ENCODE measurements at regions not wholly inside any gene's neighbourhood (a gene's known extent, or its start where the extent isn't known, plus 50 kb on each side); places are given as distances from the start of the nearest gene placed in this dataset.

DNA sequence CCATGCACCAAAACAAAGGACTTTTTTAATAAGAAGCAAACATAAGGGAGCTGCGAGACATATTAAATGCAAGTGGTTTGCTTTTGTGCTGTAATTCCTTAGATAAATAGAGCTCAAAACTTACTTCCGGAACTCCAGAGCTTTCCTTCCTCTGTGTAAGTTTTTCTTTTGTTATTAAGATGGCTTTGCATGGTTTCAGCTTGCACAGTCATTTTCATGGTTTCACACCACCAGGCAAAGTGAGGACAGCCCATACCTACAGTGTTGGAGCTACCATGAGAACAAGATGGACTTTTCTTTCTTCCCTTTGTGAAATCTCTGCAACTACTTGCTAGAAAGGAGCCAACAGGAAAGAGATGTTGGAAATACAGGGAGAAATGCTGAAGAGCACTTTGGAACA, 368.0 kb downstream of the SETD4 start:
- no peaks in the 10 kb centered on the region for H3K27me3 ChIP-seq (ENCODE audit: control insufficient read depth, insufficient read depth, low read length)
- peaks cover 6% of the 10 kb centered on the region; the same call in 1 of the 2 replicates for H3K4me1 ChIP-seq (ENCODE audit: control insufficient read depth, insufficient read depth, low read length)
- H3K27ac ChIP-seq (ENCODE audit: low read depth, low read length) = no peak overlapping the region
- H3K9ac ChIP-seq (ENCODE audit: low read length) = no peak overlapping the region
- no peak overlapping the region for H3K4me3 ChIP-seq (ENCODE audit: low read depth, low read length)
- H3K36me3 ChIP-seq (ENCODE audit: control insufficient read depth, insufficient read depth, low read length) = no peaks in the 10 kb centered on the region
- H3K9me3 ChIP-seq (ENCODE audit: control insufficient read depth, insufficient read depth, low read depth, low read length) = 0 out of 2 replicates have a peak, but pooled peaks cover 4% of the 10 kb centered on the region

DNA sequence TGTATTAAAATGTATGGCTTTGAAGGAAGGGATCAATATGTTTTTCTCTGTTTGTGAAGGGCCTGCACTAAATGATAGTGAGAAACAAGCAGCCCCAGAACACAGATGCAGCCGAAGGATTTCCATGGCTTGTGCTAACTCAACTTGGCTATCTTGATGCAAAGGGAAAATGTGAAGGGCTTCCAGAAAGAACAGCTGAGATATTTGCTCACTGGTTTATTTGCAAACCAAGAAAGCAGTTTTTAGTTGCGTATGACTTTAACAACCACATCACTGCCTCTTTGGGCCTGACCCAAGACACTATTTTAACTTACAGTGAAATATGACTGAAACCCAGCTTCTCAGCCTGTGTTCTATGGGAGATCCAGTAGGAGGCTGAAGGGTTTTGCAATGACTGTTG, 369.9 kb downstream of the SETD4 start:
- H3K36me3 ChIP-seq (ENCODE audit: control insufficient read depth, insufficient read depth, low read length) = no peaks in the 10 kb centered on the region
- H3K4me1 ChIP-seq (ENCODE audit: control insufficient read depth, insufficient read depth, low read length) = peaks cover 6% of the 10 kb centered on the region; the same call in 1 of the 2 replicates
- no peaks in the 10 kb centered on the region for H3K27me3 ChIP-seq (ENCODE audit: control insufficient read depth, insufficient read depth, low read length)
- 0 out of 2 replicates have a peak, but pooled peaks cover 4% of the 10 kb centered on the region for H3K9me3 ChIP-seq (ENCODE audit: control insufficient read depth, insufficient read depth, low read depth, low read length)
- no peak overlapping the region for H3K4me3 ChIP-seq (ENCODE audit: low read depth, low read length)
- no peak overlapping the region for H3K9ac ChIP-seq (ENCODE audit: low read length)
- H3K27ac ChIP-seq (ENCODE audit: low read depth, low read length) = no peak overlapping the region

DNA sequence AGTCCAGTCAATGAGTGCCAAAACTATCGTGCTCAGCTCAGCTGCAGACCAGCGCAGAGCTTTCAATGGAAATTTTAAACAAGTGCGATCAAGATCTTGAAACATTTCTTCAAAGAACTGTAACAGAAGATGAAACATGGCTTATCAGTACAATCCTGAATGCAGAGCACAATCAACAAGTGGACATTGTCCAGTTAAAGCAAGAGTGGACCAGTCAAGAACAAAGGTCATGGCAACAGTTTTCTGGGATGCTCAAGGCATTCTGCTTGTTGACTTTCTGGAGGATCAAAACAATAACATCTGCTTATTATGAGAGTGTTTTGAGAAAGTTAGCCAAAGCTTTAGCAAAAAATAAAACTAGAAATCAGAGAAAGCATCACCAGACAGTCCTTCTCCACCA, 374.2 kb downstream of the SETD4 start:
- Histone ChIP-seq H3K4me3 (ENCODE audit: low read depth, low read length) (no peak overlapping the region), H3K9ac (ENCODE audit: low read length) (no peak overlapping the region), H3K27me3 (ENCODE audit: control insufficient read depth, insufficient read depth, low read length) (no peaks in the 10 kb centered on the region), H3K9me3 (ENCODE audit: control insufficient read depth, insufficient read depth, low read depth, low read length) (0 out of 2 replicates have a peak, but pooled peaks cover 4% of the 10 kb centered on the region), H3K4me1 (ENCODE audit: control insufficient read depth, insufficient read depth, low read length) (no peaks in the 10 kb centered on the region), H3K27ac (ENCODE audit: low read depth, low read length) (no peak overlapping the region), H3K36me3 (ENCODE audit: control insufficient read depth, insufficient read depth, low read length) (no peaks in the 10 kb centered on the region)

DNA sequence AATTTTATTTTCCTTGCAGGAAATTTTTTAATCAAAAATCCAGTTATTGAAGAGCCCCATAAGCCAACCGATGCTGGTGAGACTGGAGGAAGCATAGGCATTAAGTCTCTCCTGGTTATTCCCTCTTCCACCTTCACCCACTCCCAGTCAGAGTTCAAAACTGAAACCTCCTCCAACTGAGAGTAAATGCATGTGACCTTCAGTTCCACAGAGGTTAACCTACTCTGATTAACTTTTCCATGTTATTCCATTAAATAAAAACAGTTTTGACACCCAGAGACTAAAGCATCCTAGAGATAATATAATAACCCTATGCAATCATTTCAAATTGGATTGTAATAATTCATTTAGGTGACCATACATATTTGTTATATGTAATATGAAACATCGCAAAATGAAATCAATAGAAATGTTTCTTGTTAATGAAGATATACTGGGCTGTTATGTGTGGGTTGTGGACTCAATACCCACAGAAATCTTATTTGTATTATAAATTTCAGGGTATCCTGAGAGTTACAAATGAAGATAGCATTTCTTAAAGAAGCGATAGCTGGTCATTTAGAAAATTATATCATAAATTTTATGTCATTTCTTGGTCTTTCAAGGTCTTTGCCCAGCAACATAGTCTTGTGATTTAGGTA, 376.5 kb downstream of the SETD4 start:
- H3K4me3 ChIP-seq (ENCODE audit: low read depth, low read length) = no peak overlapping the region
- H3K9me3 ChIP-seq (ENCODE audit: control insufficient read depth, insufficient read depth, low read depth, low read length) = no peaks in the 10 kb centered on the region
- H3K36me3 ChIP-seq (ENCODE audit: control insufficient read depth, insufficient read depth, low read length) = no peaks in the 10 kb centered on the region
- H3K27ac ChIP-seq (ENCODE audit: low read depth, low read length) = no peak overlapping the region
- no peaks in the 10 kb centered on the region for H3K4me1 ChIP-seq (ENCODE audit: control insufficient read depth, insufficient read depth, low read length)
- no peak overlapping the region for H3K9ac ChIP-seq (ENCODE audit: low read length)
- no peaks in the 10 kb centered on the region for H3K27me3 ChIP-seq (ENCODE audit: control insufficient read depth, insufficient read depth, low read length)

DNA sequence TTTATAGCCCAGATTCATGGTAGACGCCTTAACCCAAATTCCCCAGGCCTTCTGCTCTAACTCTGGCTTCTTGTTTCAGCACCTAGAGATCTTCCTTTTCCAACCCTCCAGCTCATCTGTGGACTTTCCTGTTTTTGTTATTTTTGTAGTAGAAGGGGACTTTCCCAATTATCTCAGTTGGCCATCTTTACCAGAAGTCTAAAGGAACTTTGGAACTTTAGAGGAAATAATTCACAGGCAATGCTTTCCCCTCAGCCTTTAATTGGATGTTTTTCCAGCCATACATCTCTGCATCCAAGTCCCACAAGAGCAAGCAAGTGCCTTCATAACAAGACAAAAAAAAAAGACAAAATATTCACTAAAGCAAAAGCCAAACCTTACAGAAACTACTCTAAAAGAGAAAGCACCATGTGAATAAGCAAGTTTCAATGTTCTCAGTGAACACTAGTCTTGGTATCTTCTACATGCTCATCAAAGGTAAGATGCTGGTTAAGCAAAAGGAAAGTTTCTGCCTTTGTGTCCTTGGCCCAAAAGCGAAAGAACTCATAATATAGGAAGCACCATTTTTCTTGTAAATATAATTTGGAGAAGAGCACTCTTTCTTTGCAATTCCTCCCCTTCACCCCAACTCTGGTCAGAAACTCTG, 377.3 kb downstream of the SETD4 start:
- Histone ChIP-seq H3K36me3 (ENCODE audit: control insufficient read depth, insufficient read depth, low read length) (no peaks in the 10 kb centered on the region), H3K9me3 (ENCODE audit: control insufficient read depth, insufficient read depth, low read depth, low read length) (no peaks in the 10 kb centered on the region), H3K4me1 (ENCODE audit: control insufficient read depth, insufficient read depth, low read length) (no peaks in the 10 kb centered on the region), H3K27ac (ENCODE audit: low read depth, low read length) (no peak overlapping the region), H3K4me3 (ENCODE audit: low read depth, low read length) (no peak overlapping the region), H3K27me3 (ENCODE audit: control insufficient read depth, insufficient read depth, low read length) (no peaks in the 10 kb centered on the region), H3K9ac (ENCODE audit: low read length) (no peak overlapping the region)

DNA sequence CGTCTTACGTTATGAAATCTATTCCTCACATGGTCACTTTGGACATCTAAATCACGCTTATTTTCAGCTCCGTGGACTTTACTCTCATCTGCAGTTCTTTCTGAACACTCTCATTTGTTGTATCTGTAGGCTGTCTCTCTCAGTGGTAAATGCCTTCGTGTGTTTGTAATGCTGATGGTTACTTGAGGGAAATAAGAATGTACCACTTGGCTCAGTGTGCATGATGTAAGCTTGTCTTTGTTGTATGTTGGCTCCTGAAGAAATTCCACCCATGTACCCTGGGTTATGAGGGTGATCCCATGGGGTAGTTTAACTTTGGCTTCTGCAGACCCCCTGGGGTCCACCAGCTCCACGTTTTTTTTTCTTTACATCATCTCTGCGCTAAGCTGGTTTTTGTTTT, 378.4 kb downstream of the SETD4 start:
- no peak overlapping the region for H3K9ac ChIP-seq (ENCODE audit: low read length)
- H3K4me3 ChIP-seq (ENCODE audit: low read depth, low read length) = no peak overlapping the region
- no peaks in the 10 kb centered on the region for H3K27me3 ChIP-seq (ENCODE audit: control insufficient read depth, insufficient read depth, low read length)
- no peaks in the 10 kb centered on the region for H3K4me1 ChIP-seq (ENCODE audit: control insufficient read depth, insufficient read depth, low read length)
- no peaks in the 10 kb centered on the region for H3K9me3 ChIP-seq (ENCODE audit: control insufficient read depth, insufficient read depth, low read depth, low read length)
- no peaks in the 10 kb centered on the region for H3K36me3 ChIP-seq (ENCODE audit: control insufficient read depth, insufficient read depth, low read length)
- H3K27ac ChIP-seq (ENCODE audit: low read depth, low read length) = no peak overlapping the region

DNA sequence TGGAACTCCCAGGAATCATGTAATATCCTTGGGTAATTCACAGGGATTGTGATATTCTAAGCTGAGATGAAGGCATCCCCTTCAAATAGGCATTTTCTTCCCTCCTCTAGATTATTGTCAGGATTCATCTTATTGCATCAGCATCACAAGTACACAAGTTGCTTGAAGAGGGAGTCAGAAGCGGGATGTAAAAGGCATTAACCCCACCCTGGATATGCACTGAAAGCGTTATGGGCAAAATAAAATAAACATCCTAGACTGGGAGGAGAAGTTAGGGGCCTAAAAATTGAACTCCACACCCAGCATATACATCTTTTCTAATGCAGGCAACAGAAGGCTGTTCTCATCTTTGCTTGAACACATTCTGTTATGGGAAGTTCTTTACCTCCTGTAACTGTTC, 381.2 kb downstream of the SETD4 start:
- no peaks in the 10 kb centered on the region for H3K9me3 ChIP-seq (ENCODE audit: control insufficient read depth, insufficient read depth, low read depth, low read length)
- H3K4me1 ChIP-seq (ENCODE audit: control insufficient read depth, insufficient read depth, low read length) = no peaks in the 10 kb centered on the region
- H3K9ac ChIP-seq (ENCODE audit: low read length) = no peak overlapping the region
- H3K27me3 ChIP-seq (ENCODE audit: control insufficient read depth, insufficient read depth, low read length) = no peaks in the 10 kb centered on the region
- no peak overlapping the region for H3K4me3 ChIP-seq (ENCODE audit: low read depth, low read length)
- H3K27ac ChIP-seq (ENCODE audit: low read depth, low read length) = no peak overlapping the region
- H3K36me3 ChIP-seq (ENCODE audit: control insufficient read depth, insufficient read depth, low read length) = no peaks in the 10 kb centered on the region

DNA sequence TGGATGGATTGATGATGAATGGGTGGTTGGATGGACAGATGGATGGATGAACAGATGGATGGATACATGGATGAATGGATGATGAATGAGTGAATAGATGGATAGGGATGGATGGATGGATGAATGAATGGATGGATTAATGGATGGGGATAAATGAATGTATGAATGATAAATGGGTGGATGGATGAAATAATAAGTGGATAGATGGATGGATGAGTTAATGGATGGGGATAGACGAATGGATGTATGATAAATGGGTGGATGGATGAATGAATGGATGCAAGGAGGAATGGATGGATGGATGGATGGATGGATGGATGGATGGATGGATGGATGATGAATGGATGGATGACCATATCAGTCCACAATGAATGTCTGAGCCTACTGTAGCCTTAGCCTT, 381.9 kb downstream of the SETD4 start:
- no peak overlapping the region for H3K9ac ChIP-seq (ENCODE audit: low read length)
- no peak overlapping the region for H3K27ac ChIP-seq (ENCODE audit: low read depth, low read length)
- H3K4me1 ChIP-seq (ENCODE audit: control insufficient read depth, insufficient read depth, low read length) = no peaks in the 10 kb centered on the region
- no peaks in the 10 kb centered on the region for H3K27me3 ChIP-seq (ENCODE audit: control insufficient read depth, insufficient read depth, low read length)
- no peaks in the 10 kb centered on the region for H3K9me3 ChIP-seq (ENCODE audit: control insufficient read depth, insufficient read depth, low read depth, low read length)
- no peaks in the 10 kb centered on the region for H3K36me3 ChIP-seq (ENCODE audit: control insufficient read depth, insufficient read depth, low read length)
- H3K4me3 ChIP-seq (ENCODE audit: low read depth, low read length) = no peak overlapping the region

DNA sequence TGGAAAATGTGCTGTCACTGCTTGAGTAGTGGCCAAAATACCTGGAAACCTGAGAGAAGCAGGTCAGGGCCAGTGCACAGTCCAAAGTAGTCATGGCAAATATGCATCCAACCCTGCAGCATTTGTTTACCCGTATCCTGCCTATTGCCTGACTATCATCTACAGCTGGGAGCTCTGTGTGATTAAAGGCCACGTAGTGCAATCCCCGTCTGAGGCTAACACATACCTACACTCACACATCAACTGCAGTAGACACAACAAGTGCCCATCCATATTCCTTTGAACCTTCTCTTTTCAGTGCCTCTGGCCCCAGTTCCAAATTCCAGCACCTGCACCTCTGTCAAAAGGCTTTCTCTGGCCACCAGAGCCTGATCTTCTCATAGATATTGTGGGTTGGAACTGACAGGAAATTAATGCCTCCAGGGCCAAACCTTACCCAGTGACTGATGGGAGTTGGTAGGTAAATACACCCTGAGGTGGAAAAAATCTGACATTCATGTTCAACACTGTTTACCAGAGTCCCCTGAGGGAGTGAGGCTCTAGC, 383.0 kb downstream of the SETD4 start:
- Histone ChIP-seq H3K4me3 (ENCODE audit: low read depth, low read length) (no peak overlapping the region), H3K36me3 (ENCODE audit: control insufficient read depth, insufficient read depth, low read length) (no peaks in the 10 kb centered on the region), H3K4me1 (ENCODE audit: control insufficient read depth, insufficient read depth, low read length) (no peaks in the 10 kb centered on the region), H3K27ac (ENCODE audit: low read depth, low read length) (no peak overlapping the region), H3K9ac (ENCODE audit: low read length) (no peak overlapping the region), H3K27me3 (ENCODE audit: control insufficient read depth, insufficient read depth, low read length) (no peaks in the 10 kb centered on the region), H3K9me3 (ENCODE audit: control insufficient read depth, insufficient read depth, low read depth, low read length) (no peaks in the 10 kb centered on the region)

DNA sequence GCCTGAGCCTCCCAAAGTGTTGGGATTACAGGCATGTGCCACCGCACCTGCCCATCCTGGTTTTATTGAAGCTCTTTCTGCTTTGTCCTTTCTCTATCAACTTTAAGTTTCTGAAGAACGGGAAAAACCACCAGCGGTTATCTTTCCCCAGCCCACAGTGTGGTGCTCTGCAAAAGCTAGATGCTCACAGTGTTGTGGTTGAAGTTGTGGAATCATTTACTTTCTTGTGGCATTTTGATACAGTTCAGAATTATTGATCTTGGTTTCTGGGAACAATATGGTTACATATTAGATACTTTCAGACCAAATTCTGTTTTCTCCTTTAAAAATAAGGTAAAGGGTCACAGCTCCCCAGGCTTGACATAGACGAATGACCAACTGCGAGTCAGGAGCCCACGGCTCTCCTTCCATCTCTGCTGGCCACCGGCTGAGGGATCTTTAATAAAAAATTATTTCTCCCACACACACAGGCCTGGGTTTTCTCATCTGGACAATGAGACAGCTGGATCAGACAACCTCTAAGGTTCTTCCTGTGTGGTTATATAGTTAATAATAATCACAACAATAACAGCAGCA, 385.3 kb downstream of the SETD4 start:
- Histone ChIP-seq H3K27me3 (ENCODE audit: control insufficient read depth, insufficient read depth, low read length) (no peaks in the 10 kb centered on the region), H3K9ac (ENCODE audit: low read length) (no peak overlapping the region), H3K27ac (ENCODE audit: low read depth, low read length) (no peak overlapping the region), H3K4me1 (ENCODE audit: control insufficient read depth, insufficient read depth, low read length) (no peaks in the 10 kb centered on the region), H3K4me3 (ENCODE audit: low read depth, low read length) (no peak overlapping the region), H3K9me3 (ENCODE audit: control insufficient read depth, insufficient read depth, low read depth, low read length) (no peaks in the 10 kb centered on the region), H3K36me3 (ENCODE audit: control insufficient read depth, insufficient read depth, low read length) (no peaks in the 10 kb centered on the region)

DNA sequence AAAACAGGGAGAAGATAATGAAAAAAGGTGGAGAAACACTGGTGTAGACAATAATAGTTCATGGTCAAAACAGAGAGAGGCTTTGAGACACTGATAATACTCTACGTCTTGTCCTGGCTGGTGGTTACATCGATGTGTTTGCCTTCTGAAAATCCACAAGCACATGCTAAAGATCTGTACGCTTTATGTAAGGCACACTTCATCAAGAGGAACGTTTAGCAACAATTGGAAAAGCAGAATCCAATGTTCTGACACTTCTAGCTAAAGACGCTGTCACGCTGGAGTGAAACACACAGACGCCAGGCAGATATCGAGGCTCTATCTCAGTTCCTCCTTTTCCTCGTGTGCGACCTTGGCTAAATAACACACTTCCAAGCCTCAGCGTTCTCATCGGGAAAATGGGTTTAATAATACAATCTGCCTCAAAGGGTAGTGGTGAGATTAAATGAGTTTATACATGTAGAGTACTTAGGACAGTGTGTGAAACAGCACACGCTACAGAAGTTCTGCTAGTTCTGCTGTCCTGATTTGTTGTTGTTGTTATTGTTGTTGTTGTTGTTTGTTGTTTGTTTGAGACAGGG, 386.1 kb downstream of the SETD4 start:
- Histone ChIP-seq H3K36me3 (ENCODE audit: control insufficient read depth, insufficient read depth, low read length) (no peaks in the 10 kb centered on the region), H3K9ac (ENCODE audit: low read length) (no peak overlapping the region), H3K27ac (ENCODE audit: low read depth, low read length) (no peak overlapping the region), H3K4me1 (ENCODE audit: control insufficient read depth, insufficient read depth, low read length) (no peaks in the 10 kb centered on the region), H3K9me3 (ENCODE audit: control insufficient read depth, insufficient read depth, low read depth, low read length) (no peaks in the 10 kb centered on the region), H3K27me3 (ENCODE audit: control insufficient read depth, insufficient read depth, low read length) (no peaks in the 10 kb centered on the region), H3K4me3 (ENCODE audit: low read depth, low read length) (no peak overlapping the region)
